RKO (cell line): ENCODE measurements at regions not wholly inside any gene's neighbourhood (a gene's known extent, or its start where the extent isn't known, plus 50 kb on each side); places are given as distances from the start of the nearest gene placed in this dataset.
"Not testable (repeated sequence)": the region's sequence is repeated elsewhere in the genome, so short reads cannot be mapped to it uniquely, and the experiment has no call there.

Source experiments
- DNase-seq: peaks from one replicate; pipeline ENCODE4 v3.0.0-alpha.2; 2016; ENCODE audit warnings: low spot score

GRCh38 chr2:242004223-242004901 is 134.8 kb downstream of the RTP5 start:
- DNase-seq: no peak

- DNase-seq: no peak
These were observed 135.3 kb downstream of the RTP5 start for GRCh38 chr2:242004902-242005230.

- DNase-seq: not testable (repeated sequence)
These were observed 136.6 kb downstream of the RTP5 start for GRCh38 chr2:242006091-242006634.

- not testable (repeated sequence) for DNase-seq
These were observed 139.4 kb downstream of the RTP5 start for GRCh38 chr2:242008908-242009307.

- not testable (repeated sequence) for DNase-seq
These were observed 140.3 kb downstream of the RTP5 start for GRCh38 chr2:242009846-242010245.

- peak; percentile 20 for DNase-seq
These were observed 141.0 kb downstream of the RTP5 start for GRCh38 chr2:242010252-242011166.

GRCh38 chr2:242011167-242011513 is 141.6 kb downstream of the RTP5 start:
- no peak for DNase-seq

GRCh38 chr2:242011516-242011915 is 142.0 kb downstream of the RTP5 start:
- DNase-seq: no peak

GRCh38 chr2:242011991-242012764 is 142.6 kb downstream of the RTP5 start:
- no peak for DNase-seq

- no peak for DNase-seq
These were observed 143.6 kb downstream of the RTP5 start for GRCh38 chr2:242012956-242013764.

- DNase-seq: no peak
These were observed 144.2 kb downstream of the RTP5 start for GRCh38 chr2:242013771-242014170.

- DNase-seq: no peak
These were observed 145.9 kb downstream of the RTP5 start for GRCh38 chr2:242015108-242016065.

- no peak for DNase-seq
These were observed 147.6 kb downstream of the RTP5 start for GRCh38 chr2:242017086-242017485.

- not testable (repeated sequence) for DNase-seq
These were observed 148.9 kb downstream of the RTP5 start for GRCh38 chr2:242018416-242018815.

- no peak for DNase-seq
These were observed 149.8 kb downstream of the RTP5 start for GRCh38 chr2:242019344-242019743.

- DNase-seq: no peak
These were observed 150.9 kb downstream of the RTP5 start for GRCh38 chr2:242020196-242021004.

GRCh38 chr2:242022550-242023290 is 153.2 kb downstream of the RTP5 start:
- no peak for DNase-seq

- DNase-seq: no peak
These were observed 155.3 kb downstream of the RTP5 start for GRCh38 chr2:242024751-242025355.
